PC-9 (cell line): ENCODE measurements at regions not wholly inside any gene's neighbourhood (a gene's known extent, or its start where the extent isn't known, plus 50 kb on each side); places are given as distances from the start of the nearest gene placed in this dataset.

ENCODE experiments used
- BruUV-seq: library from RNA; stranded (reverse); fragments of 400-500 nt; replicated peaks from 2 replicates; lab custom pipeline; 2021; lab: Mats Ljungman, UMichigan
- CTCF ChIA-PET: fragments of 300-600 bp; sonication (Branson Sonifier 250); formaldehyde crosslinking; loops from one replicate; lab custom pipeline; 2022; ENCODE audit warnings: antibody characterized with exemption; lab: Charles Lee
- POLR2A ChIA-PET: fragments of 300-600 bp; sonication (Branson Sonifier 250); formaldehyde crosslinking; loops from one replicate; lab custom pipeline; 2022; ENCODE audit warnings: antibody characterized with exemption; ENCODE audit not compliant: unreplicated experiment; lab: Charles Lee
- DNase-seq, 2 experiments: peaks; one replicate each; pipeline versions ENCODE4 v3.0.0 to v3.0.0-alpha.2; 2015 to 2022; ENCODE audit warnings: mixed read lengths in 1 of 2
- H2AFZ ChIP-seq: fragments of 200-600 bp; sonication (generic); 2 replicates; pipeline ENCODE4 v1.8.1; 2017; ENCODE audit warnings: antibody characterized with exemption
- H3F3A ChIP-seq: fragments of 200-600 bp; sonication (generic); 2 replicates; pipeline ENCODE4 v1.8.1; 2017; ENCODE audit warnings: antibody characterized with exemption, mild to moderate bottlenecking, low read depth; ENCODE audit not compliant: insufficient read depth
- H3K27ac ChIP-seq: fragments of 200-600 bp; sonication (generic); 2 replicates; pipeline ENCODE4 v1.6.1; 2016; ENCODE audit warnings: mixed run types
- H3K27me3 ChIP-seq: fragments of 200-600 bp; sonication (generic); 2 replicates; pipeline ENCODE4 v1.6.1; 2016; ENCODE audit warnings: low read depth, mixed run types; ENCODE audit not compliant: insufficient read depth
- H3K36me3 ChIP-seq: fragments of 200-600 bp; sonication (generic); 2 replicates; pipeline ENCODE4 v1.6.1; 2016; ENCODE audit warnings: low read depth, mixed run types
- H3K4me1 ChIP-seq: fragments of 200-600 bp; sonication (generic); replicated peaks from 2 replicates; pipeline ENCODE4 v1.6.1; 2016; ENCODE audit warnings: mixed run types; ENCODE audit not compliant: insufficient read depth
- H3K4me2 ChIP-seq: fragments of 200-600 bp; sonication (generic); 2 replicates; pipeline ENCODE4 v1.6.1; 2017; ENCODE audit warnings: mixed run types
- H3K4me3 ChIP-seq: fragments of 200-600 bp; sonication (generic); 2 replicates; pipeline ENCODE4 v1.6.1; 2016; ENCODE audit warnings: mixed run types
- H3K79me2 ChIP-seq: fragments of 200-600 bp; sonication (generic); 2 replicates; pipeline ENCODE4 v1.6.1; 2017; ENCODE audit warnings: low read depth, mixed run types
- H3K9me2 ChIP-seq: fragments of 200-600 bp; sonication (generic); 2 replicates; pipeline ENCODE4 v1.8.1; 2017; ENCODE audit warnings: mild to moderate bottlenecking; ENCODE audit not compliant: insufficient read depth
- H3K9me3 ChIP-seq: fragments of 200-600 bp; sonication (generic); 2 replicates; pipeline ENCODE4 v1.8.1; 2016; ENCODE audit warnings: low read depth; ENCODE audit not compliant: insufficient read depth
- H4K20me1 ChIP-seq: fragments of 200-600 bp; sonication (generic); 2 replicates; pipeline ENCODE4 v1.8.1; 2017; ENCODE audit not compliant: insufficient read depth
- EZH2 ChIP-seq: fragments of 200-600 bp; sonication (generic); IDR thresholded peaks from 2 replicates; pipeline ENCODE4 v1.8.0; 2017; ENCODE audit warnings: antibody characterized with exemption, low read depth
- intact Hi-C: fragments of 100-400 bp; cut with micrococcal nuclease; formaldehyde crosslinking; loops from one replicate; pipeline ENCODE4 v1.10.0; 2022; ENCODE audit not compliant: unreplicated experiment
- TF ChIP-seq, protein P1 (sequence below): fragments of 200-600 bp; sonication (generic); conservative IDR thresholded peaks from 2 replicates; pipeline ENCODE4 v1.6.1; 2017; ENCODE audit warnings: mixed run types, antibody characterized with exemption, mild to moderate bottlenecking, moderate library complexity

DNA sequence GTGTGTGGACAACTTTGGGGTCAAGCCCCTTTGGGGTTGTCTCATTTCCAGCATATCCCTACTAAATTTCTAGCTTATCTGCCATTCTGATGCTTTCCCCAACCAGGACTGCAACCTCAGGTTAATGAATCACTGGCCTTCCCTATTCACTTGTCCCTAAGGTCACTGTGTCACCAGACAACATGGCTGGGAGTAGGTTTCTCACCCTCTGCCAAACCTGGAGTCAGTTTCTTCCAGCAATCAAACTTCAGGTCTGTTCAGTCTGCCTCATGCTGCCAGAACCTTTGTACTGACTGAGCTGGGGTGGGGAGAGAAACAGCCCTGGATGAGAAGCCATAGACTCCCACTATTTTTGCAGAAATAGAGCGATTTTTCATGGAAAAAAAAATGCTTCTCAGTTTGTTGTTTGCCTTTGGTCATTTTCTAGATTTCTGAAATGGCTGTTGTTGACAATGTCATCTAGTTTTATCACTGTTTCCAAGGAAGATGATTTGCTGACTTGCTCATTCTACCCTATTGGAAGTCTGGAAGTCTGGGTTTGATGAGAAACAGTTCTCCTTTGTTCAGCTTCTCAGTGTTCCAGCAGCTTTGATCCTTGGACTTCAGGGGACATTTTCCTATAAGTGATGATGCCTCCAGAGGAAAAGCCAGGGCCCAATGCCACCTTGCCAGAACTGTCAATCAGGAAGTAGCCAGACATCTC is 74.8 kb upstream of the IL12A start:
- CTCF ChIA-PET, result no interaction called here
- no TSS peak for BruUV-seq
- POLR2A ChIA-PET, result no interaction called here

DNA sequence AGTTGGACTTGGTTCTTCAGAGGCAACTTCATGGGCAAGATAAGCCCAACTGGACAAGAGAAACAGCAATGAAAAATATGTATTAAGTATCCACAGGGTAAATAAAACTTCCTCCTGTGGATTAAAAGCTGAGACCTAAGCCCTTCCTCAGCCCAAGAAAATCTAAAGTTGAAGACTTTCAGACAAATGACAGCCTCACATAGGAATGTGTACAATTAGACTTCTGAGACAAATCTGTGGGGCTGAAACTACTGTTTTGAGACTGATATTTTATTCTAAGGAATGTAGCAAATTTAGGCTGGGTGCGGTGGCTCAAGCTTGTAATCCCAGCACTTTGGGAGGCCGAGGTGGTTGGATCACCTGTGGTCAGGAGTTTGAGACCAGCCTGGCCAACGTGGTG is 74.2 kb upstream of the IL12A start:
- Histone ChIP-seq H3K4me3 (no peak overlapping the region), H3K27me3 (no peaks in the 10 kb centered on the region), H3K36me3 (no peaks in the 10 kb centered on the region), H3K4me2 (no peak overlapping the region), H3F3A (no peaks in the 10 kb centered on the region), H3K4me1 (peaks cover 4% of the 10 kb centered on the region; the same call in 1 of the 2 replicates), H3K27ac (no peak overlapping the region), H3K79me2 (no peaks in the 10 kb centered on the region), H4K20me1 (no peaks in the 10 kb centered on the region), H3K9me3 (no peaks in the 10 kb centered on the region), H2AFZ (no peak overlapping the region), H3K9me2 (no peaks in the 10 kb centered on the region)
- POLR2A ChIA-PET, result no interaction called here
- intact Hi-C loops, result no loop called here
- CTCF ChIA-PET, result interaction anchor here (1.3 kb wide), 1 partner anchor 72 kb away, joined by 3 read pairs; no protein-coding TSS in a partner anchor
- no TSS peak for BruUV-seq
- DNase-seq, result no peak
- no peak for TF ChIP-seq EZH2
- TF ChIP-seq, protein P1, sequence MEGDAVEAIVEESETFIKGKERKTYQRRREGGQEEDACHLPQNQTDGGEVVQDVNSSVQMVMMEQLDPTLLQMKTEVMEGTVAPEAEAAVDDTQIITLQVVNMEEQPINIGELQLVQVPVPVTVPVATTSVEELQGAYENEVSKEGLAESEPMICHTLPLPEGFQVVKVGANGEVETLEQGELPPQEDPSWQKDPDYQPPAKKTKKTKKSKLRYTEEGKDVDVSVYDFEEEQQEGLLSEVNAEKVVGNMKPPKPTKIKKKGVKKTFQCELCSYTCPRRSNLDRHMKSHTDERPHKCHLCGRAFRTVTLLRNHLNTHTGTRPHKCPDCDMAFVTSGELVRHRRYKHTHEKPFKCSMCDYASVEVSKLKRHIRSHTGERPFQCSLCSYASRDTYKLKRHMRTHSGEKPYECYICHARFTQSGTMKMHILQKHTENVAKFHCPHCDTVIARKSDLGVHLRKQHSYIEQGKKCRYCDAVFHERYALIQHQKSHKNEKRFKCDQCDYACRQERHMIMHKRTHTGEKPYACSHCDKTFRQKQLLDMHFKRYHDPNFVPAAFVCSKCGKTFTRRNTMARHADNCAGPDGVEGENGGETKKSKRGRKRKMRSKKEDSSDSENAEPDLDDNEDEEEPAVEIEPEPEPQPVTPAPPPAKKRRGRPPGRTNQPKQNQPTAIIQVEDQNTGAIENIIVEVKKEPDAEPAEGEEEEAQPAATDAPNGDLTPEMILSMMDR, result no peak

More for the DNA sequence above, 74.8 kb upstream of the IL12A start:
- H3K79me2 ChIP-seq, result no peaks in the 10 kb centered on the region
- H3K9me2 ChIP-seq, result no peaks in the 10 kb centered on the region
- H3K9me3 ChIP-seq, result no peaks in the 10 kb centered on the region
- no peaks in the 10 kb centered on the region for H3K27me3 ChIP-seq
- H3F3A ChIP-seq, result no peaks in the 10 kb centered on the region
- intact Hi-C loops, result no loop called here
- 0 out of 2 replicates have a peak, but pooled peaks cover 3% of the 10 kb centered on the region for H3K4me1 ChIP-seq
- H2AFZ ChIP-seq, result peak overlapping the region; percentile 50; the same call in 1 of the 2 replicates
- no peak overlapping the region for H3K27ac ChIP-seq
- H4K20me1 ChIP-seq, result no peaks in the 10 kb centered on the region
- DNase-seq, result no peak
- H3K4me3 ChIP-seq, result no peak overlapping the region
- no peaks in the 10 kb centered on the region for H3K36me3 ChIP-seq
- TF ChIP-seq, protein P1, result no peak
- no peak for TF ChIP-seq EZH2
- no peak overlapping the region for H3K4me2 ChIP-seq

DNA sequence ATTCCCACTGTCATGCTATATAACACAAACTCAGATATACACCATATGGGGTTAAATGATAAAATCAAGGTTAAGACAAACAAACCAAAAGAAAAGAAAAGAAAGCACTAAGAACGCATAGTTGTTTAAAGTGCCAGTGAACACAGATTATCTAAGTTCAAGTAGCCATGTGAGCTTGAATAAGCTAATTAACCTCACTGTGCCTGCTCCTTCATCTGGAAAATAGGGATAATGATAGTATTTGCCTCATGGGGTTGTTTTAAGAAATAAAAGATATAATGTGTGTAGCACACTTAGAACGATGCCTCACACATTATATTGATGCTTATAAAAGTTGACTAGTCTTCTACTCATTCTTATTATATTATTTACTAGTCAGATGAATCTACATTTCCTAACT is 72.6 kb upstream of the IL12A start:
- Histone ChIP-seq H3K9me3 (no peaks in the 10 kb centered on the region), H3K4me1 (peaks cover 13% of the 10 kb centered on the region), H3K4me3 (no peak overlapping the region), H3K36me3 (no peaks in the 10 kb centered on the region), H3K27me3 (no peaks in the 10 kb centered on the region), H3K9me2 (no peaks in the 10 kb centered on the region), H3F3A (peaks cover 5% of the 10 kb centered on the region; the same call in 1 of the 2 replicates), H3K4me2 (no peak overlapping the region), H3K79me2 (no peaks in the 10 kb centered on the region), H4K20me1 (no peaks in the 10 kb centered on the region), H2AFZ (no peak overlapping the region), H3K27ac (no peak overlapping the region)
- no peak for DNase-seq
- POLR2A ChIA-PET, result no interaction called here
- intact Hi-C loops, result no loop called here
- BruUV-seq, result no TSS peak
- TF ChIP-seq, protein P1, result no peak
- no peak for TF ChIP-seq EZH2
- CTCF ChIA-PET, result no interaction called here
